ENCODE measurements at regions not wholly inside any gene's neighbourhood (a gene's known extent, or its start where the extent isn't known, plus 50 kb on each side); places are given as distances from the start of the nearest gene placed in this dataset.

- Histone ChIP-seq H3K27me3 (replicated peaks in 2 of 5; ENCODE audit: control insufficient read depth in 4 of 5, insufficient read depth in 5 of 5, low read length in 4 of 5) (no peaks in the 10 kb centered on the region), H3K36me3 (ENCODE audit: control insufficient read depth in 4 of 4, insufficient read depth in 4 of 4, low read length in 3 of 4) (no peaks in the 10 kb centered on the region), H3K27ac (ENCODE audit: insufficient read depth in 1 of 2, low read depth in 1 of 2, low read length in 2 of 2, poor library complexity in 1 of 2, severe bottlenecking in 2 of 2) (no peak overlapping the region), H3K9me3 (ENCODE audit: control extremely low read depth in 1 of 5, control insufficient read depth in 4 of 5, insufficient read depth in 2 of 5, low read depth in 1 of 5, low read length in 4 of 5) (no peaks in the 10 kb centered on the region), H3K4me3 (ENCODE audit: control insufficient read depth in 1 of 7, extremely low read depth in 1 of 7, insufficient read depth in 4 of 7, low read depth in 2 of 7, low read length in 6 of 7) (no peak overlapping the region), H3K4me1 (ENCODE audit: control extremely low read depth in 1 of 4, control insufficient read depth in 4 of 4, insufficient read depth in 4 of 4, low read length in 3 of 4) (no peaks in the 10 kb centered on the region)
- DNase-seq: no peak
- CTCF ChIA-PET: no interaction called here
- POLR2A ChIA-PET: no interaction called here
- no CpG with 5 or more reads among the region's 1 CpG for WGBS (ENCODE audit: insufficient coverage)
These were observed 398.0 kb downstream of the BTBD3 start for GRCh38 chr20:12315652-12316051.

- no peaks in the 10 kb centered on the region for H3K36me3 ChIP-seq (ENCODE audit: control insufficient read depth in 4 of 4, insufficient read depth in 4 of 4, low read length in 3 of 4)
- POLR2A ChIA-PET: no interaction called here
- DNase-seq: no peak
- no peaks in the 10 kb centered on the region for H3K4me1 ChIP-seq (ENCODE audit: control extremely low read depth in 1 of 4, control insufficient read depth in 4 of 4, insufficient read depth in 4 of 4, low read length in 3 of 4)
- CTCF ChIA-PET: no interaction called here
- H3K4me3 ChIP-seq (ENCODE audit: control insufficient read depth in 1 of 7, extremely low read depth in 1 of 7, insufficient read depth in 4 of 7, low read depth in 2 of 7, low read length in 6 of 7): no peak overlapping the region
- WGBS (ENCODE audit: insufficient coverage): 94% methylated on average over 2 of the region's 2 CpGs
- no peak overlapping the region for H3K27ac ChIP-seq (ENCODE audit: insufficient read depth in 1 of 2, low read depth in 1 of 2, low read length in 2 of 2, poor library complexity in 1 of 2, severe bottlenecking in 2 of 2)
- no peaks in the 10 kb centered on the region for H3K9me3 ChIP-seq (ENCODE audit: control extremely low read depth in 1 of 5, control insufficient read depth in 4 of 5, insufficient read depth in 2 of 5, low read depth in 1 of 5, low read length in 4 of 5)
- no peaks in the 10 kb centered on the region for H3K27me3 ChIP-seq (replicated peaks in 2 of 5; ENCODE audit: control insufficient read depth in 4 of 5, insufficient read depth in 5 of 5, low read length in 4 of 5)
These were observed 399.1 kb downstream of the BTBD3 start for GRCh38 chr20:12316794-12317193.

GRCh38 chr20:12317433-12317832, 399.7 kb downstream of the BTBD3 start:
- no peaks in the 10 kb centered on the region for H3K9me3 ChIP-seq (ENCODE audit: control extremely low read depth in 1 of 5, control insufficient read depth in 4 of 5, insufficient read depth in 2 of 5, low read depth in 1 of 5, low read length in 4 of 5)
- no peak overlapping the region for H3K27ac ChIP-seq (ENCODE audit: insufficient read depth in 1 of 2, low read depth in 1 of 2, low read length in 2 of 2, poor library complexity in 1 of 2, severe bottlenecking in 2 of 2)
- H3K4me1 ChIP-seq (ENCODE audit: control extremely low read depth in 1 of 4, control insufficient read depth in 4 of 4, insufficient read depth in 4 of 4, low read length in 3 of 4): no peaks in the 10 kb centered on the region
- no peak for DNase-seq
- H3K27me3 ChIP-seq (replicated peaks in 2 of 5; ENCODE audit: control insufficient read depth in 4 of 5, insufficient read depth in 5 of 5, low read length in 4 of 5): no peaks in the 10 kb centered on the region
- H3K4me3 ChIP-seq (ENCODE audit: control insufficient read depth in 1 of 7, extremely low read depth in 1 of 7, insufficient read depth in 4 of 7, low read depth in 2 of 7, low read length in 6 of 7): no peak overlapping the region
- CTCF ChIA-PET: no interaction called here
- 100% methylated on average over 1 of the region's 2 CpGs for WGBS (ENCODE audit: insufficient coverage)
- H3K36me3 ChIP-seq (ENCODE audit: control insufficient read depth in 4 of 4, insufficient read depth in 4 of 4, low read length in 3 of 4): no peaks in the 10 kb centered on the region
- POLR2A ChIA-PET: no interaction called here

- no peaks in the 10 kb centered on the region for H3K36me3 ChIP-seq (ENCODE audit: control insufficient read depth in 4 of 4, insufficient read depth in 4 of 4, low read length in 3 of 4)
- H3K4me3 ChIP-seq (ENCODE audit: control insufficient read depth in 1 of 7, extremely low read depth in 1 of 7, insufficient read depth in 4 of 7, low read depth in 2 of 7, low read length in 6 of 7): no peak overlapping the region
- no peaks in the 10 kb centered on the region for H3K9me3 ChIP-seq (ENCODE audit: control extremely low read depth in 1 of 5, control insufficient read depth in 4 of 5, insufficient read depth in 2 of 5, low read depth in 1 of 5, low read length in 4 of 5)
- no peak overlapping the region for H3K27ac ChIP-seq (ENCODE audit: insufficient read depth in 1 of 2, low read depth in 1 of 2, low read length in 2 of 2, poor library complexity in 1 of 2, severe bottlenecking in 2 of 2)
- ChIA-PET POLR2A (no interaction called here), CTCF (no interaction called here)
- DNase-seq: no peak
- H3K4me1 ChIP-seq (ENCODE audit: control extremely low read depth in 1 of 4, control insufficient read depth in 4 of 4, insufficient read depth in 4 of 4, low read length in 3 of 4): no peaks in the 10 kb centered on the region
- H3K27me3 ChIP-seq (replicated peaks in 2 of 5; ENCODE audit: control insufficient read depth in 4 of 5, insufficient read depth in 5 of 5, low read length in 4 of 5): no peaks in the 10 kb centered on the region
- WGBS (ENCODE audit: insufficient coverage): 80% methylated on average over 3 of the region's 5 CpGs
These were observed 400.4 kb downstream of the BTBD3 start for GRCh38 chr20:12318043-12318442.

- H3K4me3 ChIP-seq (ENCODE audit: control insufficient read depth in 1 of 7, extremely low read depth in 1 of 7, insufficient read depth in 4 of 7, low read depth in 2 of 7, low read length in 6 of 7): no peak overlapping the region
- 80% methylated on average over 1 of the region's 2 CpGs for WGBS (ENCODE audit: insufficient coverage)
- ChIA-PET CTCF (no interaction called here), POLR2A (interaction anchor here (0.5 kb wide), 1 partner anchor 362 kb away, joined by 3 read pairs; no protein-coding TSS in a partner anchor)
- no peaks in the 10 kb centered on the region for H3K36me3 ChIP-seq (ENCODE audit: control insufficient read depth in 4 of 4, insufficient read depth in 4 of 4, low read length in 3 of 4)
- no peaks in the 10 kb centered on the region for H3K4me1 ChIP-seq (ENCODE audit: control extremely low read depth in 1 of 4, control insufficient read depth in 4 of 4, insufficient read depth in 4 of 4, low read length in 3 of 4)
- H3K27ac ChIP-seq (ENCODE audit: insufficient read depth in 1 of 2, low read depth in 1 of 2, low read length in 2 of 2, poor library complexity in 1 of 2, severe bottlenecking in 2 of 2): no peak overlapping the region
- H3K27me3 ChIP-seq (replicated peaks in 2 of 5; ENCODE audit: control insufficient read depth in 4 of 5, insufficient read depth in 5 of 5, low read length in 4 of 5): no peaks in the 10 kb centered on the region
- H3K9me3 ChIP-seq (ENCODE audit: control extremely low read depth in 1 of 5, control insufficient read depth in 4 of 5, insufficient read depth in 2 of 5, low read depth in 1 of 5, low read length in 4 of 5): no peaks in the 10 kb centered on the region
- DNase-seq: no peak
These were observed 404.0 kb downstream of the BTBD3 start for GRCh38 chr20:12321736-12322135.

GRCh38 chr20:12327205-12327604, 409.5 kb downstream of the BTBD3 start:
- no CpG with 5 or more reads among the region's 2 CpGs for WGBS (ENCODE audit: insufficient coverage)
- DNase-seq: no peak
- Histone ChIP-seq H3K4me1 (ENCODE audit: control extremely low read depth in 1 of 4, control insufficient read depth in 4 of 4, insufficient read depth in 4 of 4, low read length in 3 of 4) (no peaks in the 10 kb centered on the region), H3K36me3 (ENCODE audit: control insufficient read depth in 4 of 4, insufficient read depth in 4 of 4, low read length in 3 of 4) (no peaks in the 10 kb centered on the region), H3K27ac (ENCODE audit: insufficient read depth in 1 of 2, low read depth in 1 of 2, low read length in 2 of 2, poor library complexity in 1 of 2, severe bottlenecking in 2 of 2) (no peak overlapping the region), H3K4me3 (ENCODE audit: control insufficient read depth in 1 of 7, extremely low read depth in 1 of 7, insufficient read depth in 4 of 7, low read depth in 2 of 7, low read length in 6 of 7) (no peak overlapping the region), H3K27me3 (replicated peaks in 2 of 5; ENCODE audit: control insufficient read depth in 4 of 5, insufficient read depth in 5 of 5, low read length in 4 of 5) (no peaks in the 10 kb centered on the region), H3K9me3 (ENCODE audit: control extremely low read depth in 1 of 5, control insufficient read depth in 4 of 5, insufficient read depth in 2 of 5, low read depth in 1 of 5, low read length in 4 of 5) (no peaks in the 10 kb centered on the region)
- ChIA-PET POLR2A (no interaction called here), CTCF (no interaction called here)

GRCh38 chr20:12331236-12331635, 413.5 kb downstream of the BTBD3 start:
- H3K4me1 ChIP-seq (ENCODE audit: control extremely low read depth in 1 of 4, control insufficient read depth in 4 of 4, insufficient read depth in 4 of 4, low read length in 3 of 4): no peaks in the 10 kb centered on the region
- H3K27me3 ChIP-seq (replicated peaks in 2 of 5; ENCODE audit: control insufficient read depth in 4 of 5, insufficient read depth in 5 of 5, low read length in 4 of 5): no peaks in the 10 kb centered on the region
- no peak for DNase-seq
- WGBS (ENCODE audit: insufficient coverage): 100% methylated on average over 1 of the region's 1 CpG
- ChIA-PET POLR2A (no interaction called here), CTCF (no interaction called here)
- H3K36me3 ChIP-seq (ENCODE audit: control insufficient read depth in 4 of 4, insufficient read depth in 4 of 4, low read length in 3 of 4): no peaks in the 10 kb centered on the region
- H3K9me3 ChIP-seq (ENCODE audit: control extremely low read depth in 1 of 5, control insufficient read depth in 4 of 5, insufficient read depth in 2 of 5, low read depth in 1 of 5, low read length in 4 of 5): peaks cover 0 to 2% (median 0%) of the 10 kb centered on the region in 5 experiments
- no peak overlapping the region for H3K4me3 ChIP-seq (ENCODE audit: control insufficient read depth in 1 of 7, extremely low read depth in 1 of 7, insufficient read depth in 4 of 7, low read depth in 2 of 7, low read length in 6 of 7)
- no peak overlapping the region for H3K27ac ChIP-seq (ENCODE audit: insufficient read depth in 1 of 2, low read depth in 1 of 2, low read length in 2 of 2, poor library complexity in 1 of 2, severe bottlenecking in 2 of 2)
